HL-60 (cell line): ENCODE measurements at regions not wholly inside any gene's neighbourhood (a gene's known extent, or its start where the extent isn't known, plus 50 kb on each side); places are given as distances from the start of the nearest gene placed in this dataset.

ENCODE experiments used
- GABPA ChIP-seq: IDR thresholded peaks from 2 replicates; pipeline ENCODE4 v1.6.1; 2012; ENCODE audit warnings: low read depth
- POLR2AphosphoS5 ChIP-seq: IDR thresholded peaks from 2 replicates; pipeline ENCODE4 v1.6.1; 2012; ENCODE audit warnings: low read depth
- SPI1 ChIP-seq: IDR thresholded peaks from 2 replicates; pipeline ENCODE4 v1.6.1; 2012; ENCODE audit warnings: low read depth, mild to moderate bottlenecking, borderline replicate concordance
- TF ChIP-seq, protein P1 (sequence below): IDR thresholded peaks from one replicate; pipeline ENCODE4 v1.5.1; 2011; ENCODE audit warnings: low read length, control low read depth, inconsistent platforms; ENCODE audit not compliant: insufficient read depth

DNA sequence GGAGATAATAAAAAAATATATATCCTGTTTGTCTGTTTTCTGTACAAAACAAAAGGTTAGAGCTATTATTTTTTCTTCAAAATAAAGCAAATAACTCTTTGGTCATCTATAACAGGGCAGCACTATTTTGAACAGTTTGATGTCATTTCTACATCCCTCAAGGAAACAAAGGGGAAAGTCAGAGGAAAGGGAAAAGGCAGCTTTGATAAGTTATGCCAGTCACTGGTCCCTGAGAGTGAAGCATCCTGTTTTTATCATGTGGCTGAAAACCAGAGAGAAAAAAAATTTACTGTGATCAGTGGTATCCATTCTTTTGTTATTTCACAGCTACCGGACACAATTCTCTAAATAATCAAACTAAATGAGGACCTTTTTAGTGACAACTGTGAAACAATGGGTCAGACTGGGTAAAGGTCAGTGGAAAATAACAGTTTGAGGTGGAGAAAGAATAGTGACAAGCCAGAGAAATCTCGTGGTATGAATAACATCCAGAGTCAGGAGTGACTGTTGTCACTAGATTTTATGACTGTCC is 356.0 kb downstream of the HDGFL1 start:
- TF ChIP-seq, protein P1, sequence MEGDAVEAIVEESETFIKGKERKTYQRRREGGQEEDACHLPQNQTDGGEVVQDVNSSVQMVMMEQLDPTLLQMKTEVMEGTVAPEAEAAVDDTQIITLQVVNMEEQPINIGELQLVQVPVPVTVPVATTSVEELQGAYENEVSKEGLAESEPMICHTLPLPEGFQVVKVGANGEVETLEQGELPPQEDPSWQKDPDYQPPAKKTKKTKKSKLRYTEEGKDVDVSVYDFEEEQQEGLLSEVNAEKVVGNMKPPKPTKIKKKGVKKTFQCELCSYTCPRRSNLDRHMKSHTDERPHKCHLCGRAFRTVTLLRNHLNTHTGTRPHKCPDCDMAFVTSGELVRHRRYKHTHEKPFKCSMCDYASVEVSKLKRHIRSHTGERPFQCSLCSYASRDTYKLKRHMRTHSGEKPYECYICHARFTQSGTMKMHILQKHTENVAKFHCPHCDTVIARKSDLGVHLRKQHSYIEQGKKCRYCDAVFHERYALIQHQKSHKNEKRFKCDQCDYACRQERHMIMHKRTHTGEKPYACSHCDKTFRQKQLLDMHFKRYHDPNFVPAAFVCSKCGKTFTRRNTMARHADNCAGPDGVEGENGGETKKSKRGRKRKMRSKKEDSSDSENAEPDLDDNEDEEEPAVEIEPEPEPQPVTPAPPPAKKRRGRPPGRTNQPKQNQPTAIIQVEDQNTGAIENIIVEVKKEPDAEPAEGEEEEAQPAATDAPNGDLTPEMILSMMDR = no peak
- no peak for TF ChIP-seq POLR2AphosphoS5
- TF ChIP-seq GABPA = no peak
- TF ChIP-seq SPI1 = no peak
